Mesothelial cell of epicardium (in vitro differentiated cells): ENCODE measurements at regions not wholly inside any gene's neighbourhood (a gene's known extent, or its start where the extent isn't known, plus 50 kb on each side); places are given as distances from the start of the nearest gene placed in this dataset.

ENCODE experiments used
- DNase-seq, 2 experiments: peaks; one replicate each; pipeline ENCODE4 v3.0.0; 2021; ENCODE audit warnings: low spot score in 2 of 2; ENCODE audit not compliant: unreplicated experiment in 2 of 2
- H3K27ac Mint-ChIP-seq: 2 replicates; pipeline ENCODE4 v1.8.0; 2021; ENCODE audit warnings: mixed read lengths
- H3K27me3 Mint-ChIP-seq: 2 replicates; pipeline ENCODE4 v1.8.0; 2021; ENCODE audit warnings: low read depth, mixed read lengths
- H3K36me3 Mint-ChIP-seq: 2 replicates; pipeline ENCODE4 v1.8.0; 2021; ENCODE audit warnings: mixed read lengths
- H3K4me1 Mint-ChIP-seq: 2 replicates; pipeline ENCODE4 v1.8.0; 2021; ENCODE audit warnings: mixed read lengths
- H3K4me3 Mint-ChIP-seq: 2 replicates; pipeline ENCODE4 v1.8.0; 2021; ENCODE audit warnings: mild to moderate bottlenecking, moderate library complexity, mixed read lengths
- H3K9me3 Mint-ChIP-seq: 2 replicates; pipeline ENCODE4 v1.8.0; 2021; ENCODE audit warnings: mixed read lengths
- TF ChIP-seq, protein P1 (sequence below): fragments of 200-600 bp; sonication (generic); IDR thresholded peaks from one replicate; pipeline ENCODE4 v1.5.0; 2021; ENCODE audit warnings: antibody characterized with exemption; ENCODE audit not compliant: unreplicated experiment

DNA sequence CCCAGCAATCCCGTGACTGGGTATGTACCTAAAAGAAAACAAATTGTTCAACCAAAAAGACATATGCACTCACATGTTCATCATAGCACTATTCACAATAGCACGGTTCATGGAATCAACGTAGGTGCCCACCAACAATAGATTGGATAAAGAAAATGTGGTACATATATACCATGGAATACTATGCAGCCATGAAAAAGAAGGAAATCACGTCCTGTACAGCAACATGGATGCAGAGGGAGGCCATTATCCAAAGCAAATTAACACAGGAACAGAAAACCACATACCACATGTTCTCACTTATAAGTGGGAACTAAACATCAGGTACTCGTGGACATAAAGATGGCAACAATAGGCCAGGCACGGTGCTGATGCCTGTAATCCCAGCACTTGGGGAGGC, 207.9 kb upstream of the TNP1 start:
- H3K4me3 Mint-ChIP-seq = no peak overlapping the region
- peaks cover 12% of the 10 kb centered on the region for H3K9me3 Mint-ChIP-seq
- H3K4me1 Mint-ChIP-seq = peaks cover 16% of the 10 kb centered on the region
- no peaks in the 10 kb centered on the region for H3K27me3 Mint-ChIP-seq
- peaks cover 4% of the 10 kb centered on the region for H3K36me3 Mint-ChIP-seq
- no peak overlapping the region for H3K27ac Mint-ChIP-seq
- no peak for DNase-seq
- TF ChIP-seq, protein P1, sequence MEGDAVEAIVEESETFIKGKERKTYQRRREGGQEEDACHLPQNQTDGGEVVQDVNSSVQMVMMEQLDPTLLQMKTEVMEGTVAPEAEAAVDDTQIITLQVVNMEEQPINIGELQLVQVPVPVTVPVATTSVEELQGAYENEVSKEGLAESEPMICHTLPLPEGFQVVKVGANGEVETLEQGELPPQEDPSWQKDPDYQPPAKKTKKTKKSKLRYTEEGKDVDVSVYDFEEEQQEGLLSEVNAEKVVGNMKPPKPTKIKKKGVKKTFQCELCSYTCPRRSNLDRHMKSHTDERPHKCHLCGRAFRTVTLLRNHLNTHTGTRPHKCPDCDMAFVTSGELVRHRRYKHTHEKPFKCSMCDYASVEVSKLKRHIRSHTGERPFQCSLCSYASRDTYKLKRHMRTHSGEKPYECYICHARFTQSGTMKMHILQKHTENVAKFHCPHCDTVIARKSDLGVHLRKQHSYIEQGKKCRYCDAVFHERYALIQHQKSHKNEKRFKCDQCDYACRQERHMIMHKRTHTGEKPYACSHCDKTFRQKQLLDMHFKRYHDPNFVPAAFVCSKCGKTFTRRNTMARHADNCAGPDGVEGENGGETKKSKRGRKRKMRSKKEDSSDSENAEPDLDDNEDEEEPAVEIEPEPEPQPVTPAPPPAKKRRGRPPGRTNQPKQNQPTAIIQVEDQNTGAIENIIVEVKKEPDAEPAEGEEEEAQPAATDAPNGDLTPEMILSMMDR = no peak

DNA sequence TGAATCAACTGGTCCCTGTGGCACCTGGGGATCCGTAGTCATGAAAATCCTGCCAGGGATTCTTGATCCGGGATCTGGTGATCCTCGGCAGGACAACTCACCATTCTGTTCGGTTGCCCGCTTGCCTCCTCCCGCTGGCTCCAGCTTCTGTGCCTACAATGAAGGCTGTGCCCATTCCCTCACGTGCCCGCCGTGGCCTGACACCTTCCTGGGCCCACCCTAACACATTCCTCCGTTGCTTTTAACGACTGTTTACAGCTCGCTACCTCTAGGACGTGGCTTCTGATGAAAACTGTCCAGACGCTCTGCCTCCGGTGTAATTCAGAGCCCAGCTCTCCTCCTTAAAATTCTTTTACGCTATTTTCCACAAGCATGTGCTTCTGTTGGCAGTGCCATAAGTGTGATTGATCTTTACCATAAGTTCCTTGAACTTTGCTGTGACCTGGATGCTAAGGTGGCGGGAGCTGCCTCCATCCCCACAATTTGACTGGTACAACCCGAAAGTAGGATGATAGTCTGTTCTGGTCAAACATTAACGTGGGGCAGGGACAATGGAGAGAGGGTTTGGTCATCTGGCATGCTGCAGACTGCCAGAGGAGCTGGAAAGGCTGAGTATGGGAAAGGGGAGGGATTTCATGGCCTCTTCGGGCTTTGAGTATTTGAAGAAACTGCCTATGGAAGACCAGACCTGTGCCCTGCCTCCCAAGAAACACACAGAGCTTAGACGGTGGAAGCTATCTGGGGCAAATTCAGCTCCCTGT, 206.8 kb upstream of the TNP1 start:
- TF ChIP-seq, protein P1 = no peak
- H3K36me3 Mint-ChIP-seq = peaks cover 4% of the 10 kb centered on the region
- H3K9me3 Mint-ChIP-seq = peaks cover 12% of the 10 kb centered on the region
- peaks cover 21% of the 10 kb centered on the region for H3K4me1 Mint-ChIP-seq
- no peaks in the 10 kb centered on the region for H3K27me3 Mint-ChIP-seq
- no peak overlapping the region for H3K27ac Mint-ChIP-seq
- H3K4me3 Mint-ChIP-seq = no peak overlapping the region
- DNase-seq = no peak

DNA sequence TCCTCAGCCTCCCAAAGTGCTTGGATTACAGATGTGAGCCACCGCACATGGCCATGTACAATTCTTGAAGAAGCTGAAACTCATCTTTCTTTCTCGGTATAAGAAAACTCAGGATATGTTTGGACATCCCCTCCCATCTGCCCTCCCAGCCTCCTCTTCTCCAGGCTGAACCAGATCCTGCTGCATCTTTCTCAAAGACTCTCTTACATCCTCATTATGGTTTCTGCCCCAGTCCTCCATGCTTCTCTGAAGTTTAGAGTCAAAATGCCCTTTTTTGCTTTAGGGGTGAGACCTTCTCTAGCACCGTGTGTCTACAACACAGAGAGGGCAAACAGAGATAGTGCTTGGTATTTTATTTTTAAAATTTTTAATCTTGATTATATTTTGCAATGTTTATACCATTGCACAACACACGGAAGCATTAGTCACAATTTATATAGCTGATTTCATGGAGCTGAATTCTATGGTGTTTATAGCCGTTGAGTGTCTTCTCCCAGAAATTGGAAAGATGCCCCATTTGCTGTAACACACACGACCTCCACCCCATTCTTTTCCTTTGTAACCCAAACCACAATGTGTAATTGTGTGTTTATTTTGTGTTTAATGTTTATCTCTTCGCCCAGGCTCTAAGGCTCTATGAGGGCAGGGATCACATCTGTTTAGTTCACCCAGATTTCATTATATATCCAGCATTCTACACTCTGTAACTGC, 206.0 kb upstream of the TNP1 start:
- Mint-ChIP-seq H3K36me3 (peaks cover 4% of the 10 kb centered on the region), H3K4me3 (no peak overlapping the region), H3K9me3 (peaks cover 12% of the 10 kb centered on the region), H3K27ac (no peak overlapping the region), H3K27me3 (no peaks in the 10 kb centered on the region), H3K4me1 (peaks cover 21% of the 10 kb centered on the region)
- DNase-seq = no peak
- TF ChIP-seq, protein P1 = no peak

DNA sequence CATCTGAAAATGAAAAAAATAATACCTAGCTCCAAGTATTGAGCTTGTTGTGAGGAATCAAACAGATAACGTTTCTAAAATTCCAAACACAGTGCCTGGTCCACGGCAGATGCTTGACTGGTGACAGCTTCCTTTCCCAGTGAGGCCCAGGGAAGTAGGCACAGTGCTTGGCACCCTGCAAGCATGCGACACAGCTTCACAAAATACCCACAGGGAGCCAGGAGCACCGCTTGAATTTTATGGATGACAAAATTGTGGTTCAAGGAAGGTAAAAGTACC, 205.1 kb upstream of the TNP1 start:
- H3K27ac Mint-ChIP-seq = peak overlapping the region; percentile 79
- H3K4me1 Mint-ChIP-seq = peaks cover 19% of the 10 kb centered on the region
- peaks cover 12% of the 10 kb centered on the region for H3K9me3 Mint-ChIP-seq
- no peak for DNase-seq
- TF ChIP-seq, protein P1 = no peak
- H3K27me3 Mint-ChIP-seq = no peaks in the 10 kb centered on the region
- H3K36me3 Mint-ChIP-seq = peaks cover 4% of the 10 kb centered on the region
- peak overlapping the region; percentile 41 for H3K4me3 Mint-ChIP-seq

DNA sequence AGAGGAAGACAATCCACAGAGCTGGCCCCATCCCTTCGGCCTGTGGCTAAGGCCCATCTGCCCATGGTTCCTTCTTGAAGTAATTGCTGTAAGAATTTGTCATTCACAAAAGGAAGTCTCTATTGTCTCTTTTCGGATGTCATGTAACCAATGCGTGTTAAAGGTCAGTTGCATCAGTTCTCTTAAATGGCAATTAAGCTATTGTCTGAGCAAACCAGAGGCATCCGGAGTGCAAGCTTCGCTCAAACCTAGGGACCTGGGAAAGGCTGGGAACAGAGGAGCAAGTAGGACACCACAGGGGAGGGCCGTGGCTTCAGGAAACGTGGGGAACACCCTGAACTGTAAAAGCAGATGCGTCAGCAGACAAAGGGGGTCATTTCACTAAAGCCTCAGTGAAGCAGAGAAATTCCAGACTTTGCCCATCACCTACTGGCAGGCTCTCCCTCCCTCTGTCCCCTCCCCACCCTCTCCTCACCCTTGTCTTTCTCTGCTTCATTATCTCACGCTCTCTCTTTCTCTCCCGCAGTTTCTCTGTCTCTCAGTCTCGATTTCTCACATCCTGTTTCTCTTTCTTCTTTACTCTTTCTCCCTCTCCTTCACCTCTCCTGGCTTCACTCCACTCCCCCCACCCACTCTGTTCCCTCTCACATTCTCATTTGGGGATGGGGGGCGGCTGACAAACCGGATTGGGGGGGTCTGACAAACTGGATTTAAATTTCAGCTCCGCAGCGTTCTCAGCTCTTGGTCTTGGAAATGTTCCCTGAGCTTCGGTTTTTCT, 204.6 kb upstream of the TNP1 start:
- Mint-ChIP-seq H3K27me3 (no peaks in the 10 kb centered on the region), H3K9me3 (peaks cover 12% of the 10 kb centered on the region), H3K4me3 (peak overlapping the region; percentile 41), H3K36me3 (peaks cover 4% of the 10 kb centered on the region), H3K27ac (peak overlapping the region; percentile 79), H3K4me1 (peaks cover 19% of the 10 kb centered on the region)
- no peak for DNase-seq
- TF ChIP-seq, protein P1 = no peak
